HepG2 (cell line): ENCODE measurements at regions not wholly inside any gene's neighbourhood (a gene's known extent, or its start where the extent isn't known, plus 50 kb on each side); places are given as distances from the start of the nearest gene placed in this dataset.

Experiments used
- ATAC-seq: fragments of 200-7000 bp; cut with Tn5 transposase; 3 replicates; pipeline ENCODE4 v1.9.1; 2020; ENCODE audit warnings: mild to moderate bottlenecking, moderate library complexity
- BruUV-seq: library from RNA; stranded (reverse); fragments of 400-500 nt; replicated peaks from 2 replicates; lab custom pipeline; 2021; lab: Mats Ljungman, UMichigan
- CTCF ChIA-PET: fragments of 300-600 bp; formaldehyde crosslinking; extraction: SDS; loops from one replicate; lab custom pipeline; 2021; ENCODE audit warnings: low total read pairs, inconsistent platforms, low intra/inter-chr PET ratio; lab: Yijun Ruan, JAX
- POLR2A ChIA-PET: fragments of 350-600 bp; sonication (Branson Sonifier 250); formaldehyde crosslinking; loops from one replicate; lab custom pipeline; 2020; ENCODE audit warnings: antibody characterized with exemption, inconsistent platforms; lab: Yijun Ruan, JAX
- DNase-seq: peaks from one replicate; pipeline ENCODE4 v3.0.0-alpha.2; 2015; ENCODE audit warnings: low spot score
- FAIRE-seq: peaks from 3 replicates; lab custom pipeline; 2011; peaks lifted over from hg19 to GRCh38; lab: Jason Lieb, UNC
- H2AFZ ChIP-seq: one replicate; pipeline ENCODE4 v1.6.1; 2011; ENCODE audit warnings: low read length, inconsistent platforms
- H3K27ac ChIP-seq: fragments of 300-600 bp; 3 replicates; pipeline ENCODE4 v1.8.0; 2011; ENCODE audit warnings: mixed run types, mild to moderate bottlenecking, mixed read lengths, low read length, inconsistent platforms; ENCODE audit not compliant: insufficient read depth; ENCODE audit errors: extremely low read length
- H3K27me3 ChIP-seq, 2 experiments: fragments of 200-600 bp in 1 of 2; 2 replicates in 1 of 2; 3 replicates in 1 of 2; pipeline versions ENCODE4 v1.6.0 to v1.8.0; 2011; ENCODE audit warnings: low read length in 2 of 2, mild to moderate bottlenecking in 2 of 2, moderate library complexity in 2 of 2, inconsistent platforms in 1 of 2; ENCODE audit not compliant: insufficient read depth in 2 of 2, control insufficient read depth in 1 of 2
- H3K36me3 ChIP-seq, 2 experiments: fragments of 200-600 bp in 1 of 2; replicated peaks in 1 of 2; 2 replicates in 1 of 2; 3 replicates in 1 of 2; pipeline versions ENCODE4 v1.5.1 to v1.8.0; 2011; ENCODE audit warnings: low read length in 2 of 2, inconsistent platforms in 1 of 2; ENCODE audit not compliant: insufficient read depth in 2 of 2, control insufficient read depth in 1 of 2
- H3K4me1 ChIP-seq: 2 replicates; pipeline ENCODE4 v1.5.1; 2012; ENCODE audit warnings: low read length, inconsistent platforms; ENCODE audit not compliant: insufficient read depth
- H3K4me2 ChIP-seq: 2 replicates; pipeline ENCODE4 v1.6.0; 2011; ENCODE audit warnings: low read depth, low read length, inconsistent platforms
- H3K4me3 ChIP-seq, 3 experiments: fragments of 200-600 bp in 1 of 3; sonication (generic), shearing (Covaris generic) in 1 of 3; replicated peaks in 1 of 3; 2 replicates each; pipeline ENCODE4 v1.5.1; 2011 to 2016; ENCODE audit warnings: low read length in 3 of 3, inconsistent platforms in 2 of 3, low read depth in 2 of 3, mild to moderate bottlenecking in 2 of 3, control low read depth in 1 of 3, mixed read lengths in 1 of 3; ENCODE audit not compliant: insufficient read depth in 1 of 3
- H3K79me2 ChIP-seq: one replicate; pipeline ENCODE4 v1.6.1; 2011; ENCODE audit warnings: low read length, inconsistent platforms; ENCODE audit not compliant: insufficient read depth
- H3K9ac ChIP-seq: 2 replicates; pipeline ENCODE4 v1.6.0; 2011; ENCODE audit warnings: mild to moderate bottlenecking, low read depth, low read length, inconsistent platforms; ENCODE audit not compliant: insufficient read depth
- H3K9me3 ChIP-seq: 2 replicates; pipeline ENCODE4 v1.5.1; 2012; ENCODE audit warnings: mild to moderate bottlenecking, low read length
- H4K20me1 ChIP-seq: 2 replicates; pipeline ENCODE4 v1.6.0; 2011; ENCODE audit warnings: inconsistent platforms, mild to moderate bottlenecking, low read length, moderate library complexity; ENCODE audit not compliant: insufficient read depth
- AHDC1 ChIP-seq: sonication (generic); formaldehyde crosslinking; IDR thresholded peaks from 2 replicates; pipeline ENCODE4 v1.5.1; 2020; ENCODE audit warnings: mild to moderate bottlenecking, missing genetic modification reagents, borderline replicate concordance
- MIXL1 ChIP-seq: IDR thresholded peaks from 2 replicates; pipeline ENCODE4 v1.6.1; 2016
- NCOR1 ChIP-seq: fragments of 200-600 bp; sonication (generic); IDR thresholded peaks from 2 replicates; pipeline ENCODE4 v1.7.0; 2017; ENCODE audit warnings: antibody characterized with exemption, low read length, borderline replicate concordance
- NFKBIZ ChIP-seq: IDR thresholded peaks from 2 replicates; pipeline ENCODE4 v1.6.1; 2018; ENCODE audit warnings: missing genetic modification reagents, missing compliant biosample characterization
- TBX2 ChIP-seq: sonication (generic); formaldehyde crosslinking; IDR thresholded peaks from 2 replicates; pipeline ENCODE4 v1.5.0; 2020; ENCODE audit warnings: missing genetic modification reagents, mild to moderate bottlenecking, borderline replicate concordance
- ZBTB42 ChIP-seq: sonication (generic); formaldehyde crosslinking; IDR thresholded peaks from 2 replicates; pipeline ENCODE4 v1.5.0; 2020; ENCODE audit warnings: mild to moderate bottlenecking, missing genetic modification reagents
- ZNF556 ChIP-seq: sonication (generic); formaldehyde crosslinking; IDR thresholded peaks from 2 replicates; pipeline ENCODE4 v1.4.0; 2020; ENCODE audit warnings: mild to moderate bottlenecking, missing genetic modification reagents, borderline replicate concordance
- ZNF574 ChIP-seq: sonication (generic); formaldehyde crosslinking; IDR thresholded peaks from 2 replicates; pipeline ENCODE4 v1.4.0; 2020; ENCODE audit warnings: missing genetic modification reagents
- ZNF761 ChIP-seq: sonication (generic); formaldehyde crosslinking; conservative IDR thresholded peaks from 2 replicates; pipeline ENCODE4 v1.4.0; 2020; ENCODE audit warnings: mild to moderate bottlenecking, missing genetic modification reagents
- WGBS: methylation state at CpG from one replicate; pipeline ENCODE4 v1.1.6; 2017; ENCODE audit warnings: low lambda C conversion rate; 5-methylcytosine and 5-hydroxymethylcytosine counted together
- in situ Hi-C: cut with HindIII; loops from 2 replicates; pipeline ENCODE4 v1.10.0; 2017; ENCODE audit warnings: low pct_unique_long_range_greater_than_20kb; ENCODE audit not compliant: extremely low pct_ligation_motif_present
- intact Hi-C: fragments of 100-400 bp; cut with micrococcal nuclease; formaldehyde crosslinking; loops from one replicate; pipeline ENCODE4 v1.10.0; 2022; ENCODE audit not compliant: unreplicated experiment

GRCh38 chr3:152123457-152123856 lies 145.3 kb upstream of the MBNL1 start (continued):
- TF ChIP-seq NFKBIZ (CRISPR knock-in tag) (no peak), NCOR1 (no peak), ZNF761 (no peak), MIXL1 (no peak), ZNF556 (no peak)

GRCh38 chr3:152126260-152126659 lies 142.5 kb upstream of the MBNL1 start:
- no peaks in the 10 kb centered on the region for H3K4me1 ChIP-seq
- H3K9ac ChIP-seq: no peak overlapping the region
- H4K20me1 ChIP-seq: no peaks in the 10 kb centered on the region
- DNase-seq (no peak), ATAC-seq (no peak), FAIRE-seq (no peak)
- no peaks in the 10 kb centered on the region for H3K79me2 ChIP-seq
- no peaks in the 10 kb centered on the region for H3K27me3 ChIP-seq
- CTCF ChIA-PET: no interaction called here
- BruUV-seq: no TSS peak
- no peaks in the 10 kb centered on the region for H3K9me3 ChIP-seq
- no peak for TF ChIP-seq TBX2 (CRISPR knock-in tag)
- 2% methylated on average over 2 of the region's 2 CpGs for WGBS
- POLR2A ChIA-PET: no interaction called here
- in situ Hi-C loops (no loop called here), intact Hi-C loops (no loop called here)
- H3K4me2 ChIP-seq: no peak overlapping the region
- no peak overlapping the region for H2AFZ ChIP-seq
- H3K4me3 ChIP-seq: no peak overlapping the region
- H3K27ac ChIP-seq: no peak overlapping the region
- no peaks in the 10 kb centered on the region for H3K36me3 ChIP-seq

- in situ Hi-C loops: no loop called here
- no peaks in the 10 kb centered on the region for H3K79me2 ChIP-seq
- BruUV-seq: no TSS peak
- whole genome bisulfite sequencing: 32% methylated on average over 4 of the region's 4 CpGs
- no peak for FAIRE-seq
- H3K27me3 ChIP-seq: no peaks in the 10 kb centered on the region
- H3K36me3 ChIP-seq: no peaks in the 10 kb centered on the region
- no peak overlapping the region for H3K4me3 ChIP-seq
- no peak overlapping the region for H3K27ac ChIP-seq
- no peak overlapping the region for H2AFZ ChIP-seq
- ChIA-PET CTCF (no interaction called here), POLR2A (no interaction called here)
- H3K9me3 ChIP-seq: no peaks in the 10 kb centered on the region
- no peak for DNase-seq
- intact Hi-C loops: no loop called here
- ATAC-seq: no peak
- H3K4me1 ChIP-seq: no peaks in the 10 kb centered on the region
- H3K4me2 ChIP-seq: no peak overlapping the region
- no peak overlapping the region for H3K9ac ChIP-seq
- no peaks in the 10 kb centered on the region for H4K20me1 ChIP-seq
- TF ChIP-seq AHDC1 (CRISPR knock-in tag) (no peak), ZNF574 (CRISPR knock-in tag) (no peak), ZBTB42 (CRISPR knock-in tag) (no peak)
Observed at GRCh38 chr3:152127058-152127457, 141.7 kb upstream of the MBNL1 start.
